Urinary bladder (tissue), 3 donors: ENCODE measurements at regions not wholly inside any gene's neighbourhood (a gene's known extent, or its start where the extent isn't known, plus 50 kb on each side); places are given as distances from the start of the nearest gene placed in this dataset.

ENCODE experiments used
- DNase-seq: peaks from one replicate; pipeline ENCODE4 v3.0.0-alpha.2; 2015; ENCODE audit errors: extremely low spot score
- H3K27ac ChIP-seq: one replicate; pipeline ENCODE4 v1.5.1; 2013; ENCODE audit warnings: low read depth, mild to moderate bottlenecking, moderate library complexity
- H3K36me3 ChIP-seq: one replicate; pipeline ENCODE4 v1.6.1; 2013; ENCODE audit warnings: mild to moderate bottlenecking, moderate library complexity; ENCODE audit not compliant: insufficient read depth
- H3K4me1 ChIP-seq: one replicate; pipeline ENCODE4 v1.6.1; 2013; ENCODE audit warnings: mild to moderate bottlenecking, moderate library complexity; ENCODE audit not compliant: insufficient read depth
- H3K4me3 ChIP-seq: one replicate; pipeline ENCODE4 v1.5.1; 2013; ENCODE audit warnings: low read depth, low read length
- WGBS: extraction: QIAGEN DNeasy Blood & Tissue Kit; methylation state at CpG from one replicate; pipeline ENCODE4 v1.1.7; 2013; 5-methylcytosine and 5-hydroxymethylcytosine counted together
- donor health status: healthy with polysubstance abuse.
- donor health status: healthy.

DNA sequence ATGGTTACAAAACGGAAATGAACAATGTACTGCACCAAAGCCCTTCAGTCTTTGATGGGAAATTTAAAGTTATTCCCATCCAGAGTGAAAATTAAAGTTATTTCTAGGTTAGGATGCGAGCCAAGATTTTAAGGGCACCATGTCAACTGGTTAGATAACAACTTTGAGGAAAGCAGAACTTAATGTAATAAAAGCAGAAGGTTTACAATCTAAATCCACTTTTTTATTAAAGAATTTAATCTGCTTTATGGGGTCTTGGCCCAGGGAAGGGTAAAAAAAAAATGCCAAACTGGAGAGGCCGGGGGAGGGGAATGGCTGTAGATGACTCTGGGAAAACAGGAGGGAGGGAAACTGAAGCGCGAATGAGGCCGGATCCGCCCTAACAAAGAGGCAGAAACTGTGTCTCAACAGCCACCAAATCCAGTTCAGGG, 108.2 kb upstream of the ATF7IP start:
- WGBS: 4% methylated on average over 7 of the region's 7 CpGs
- H3K36me3 ChIP-seq: no peaks in the 10 kb centered on the region
- no peak overlapping the region for H3K4me3 ChIP-seq
- H3K4me1 ChIP-seq: no peaks in the 10 kb centered on the region
- no peak for DNase-seq
- H3K27ac ChIP-seq: peak overlapping the region; percentile 74

DNA sequence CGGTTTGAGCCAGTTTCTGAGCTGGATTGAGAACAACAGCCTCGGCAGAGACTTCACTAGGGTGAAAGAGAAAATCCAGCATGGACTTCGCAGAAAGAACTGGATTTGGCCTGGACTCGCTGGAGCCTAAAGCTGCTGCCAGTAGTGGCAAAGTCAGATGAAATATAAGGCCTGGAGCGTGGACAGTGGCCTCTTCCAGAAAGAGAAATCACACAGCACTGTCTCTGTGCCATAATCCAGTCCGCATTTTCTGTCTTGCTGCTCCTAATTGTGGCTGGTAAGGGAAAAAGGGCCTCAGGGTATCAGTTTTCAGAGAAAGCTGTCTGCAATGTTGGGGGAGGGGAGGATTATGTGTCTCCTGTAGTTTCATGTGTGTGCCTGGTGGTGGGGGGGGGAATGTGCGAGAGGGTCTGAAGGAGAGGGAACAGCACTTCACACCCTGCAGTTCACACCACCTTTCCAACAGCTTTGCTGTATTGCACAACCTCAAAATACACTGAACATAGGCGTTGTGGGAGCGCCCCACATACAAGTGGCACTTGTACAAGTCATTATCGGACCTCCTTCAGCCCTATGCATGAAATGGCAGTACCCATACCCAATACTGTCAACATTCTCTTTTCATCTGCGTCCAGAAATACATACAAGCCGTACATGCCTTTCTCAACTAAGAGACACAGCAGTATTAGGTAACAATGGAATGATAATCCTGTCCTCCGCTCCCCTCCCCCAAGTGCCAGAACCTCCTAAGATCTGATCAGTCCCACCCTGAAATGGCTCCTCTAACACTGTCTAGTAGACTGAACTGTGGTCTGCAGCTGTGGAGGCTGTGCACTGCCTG, 107.5 kb upstream of the ATF7IP start:
- Histone ChIP-seq H3K4me1 (no peaks in the 10 kb centered on the region), H3K36me3 (no peaks in the 10 kb centered on the region), H3K27ac (peak overlapping the region; percentile 74), H3K4me3 (no peak overlapping the region)
- peak; percentile 95 for DNase-seq
- WGBS: 19% methylated on average over 13 of the region's 13 CpGs

DNA sequence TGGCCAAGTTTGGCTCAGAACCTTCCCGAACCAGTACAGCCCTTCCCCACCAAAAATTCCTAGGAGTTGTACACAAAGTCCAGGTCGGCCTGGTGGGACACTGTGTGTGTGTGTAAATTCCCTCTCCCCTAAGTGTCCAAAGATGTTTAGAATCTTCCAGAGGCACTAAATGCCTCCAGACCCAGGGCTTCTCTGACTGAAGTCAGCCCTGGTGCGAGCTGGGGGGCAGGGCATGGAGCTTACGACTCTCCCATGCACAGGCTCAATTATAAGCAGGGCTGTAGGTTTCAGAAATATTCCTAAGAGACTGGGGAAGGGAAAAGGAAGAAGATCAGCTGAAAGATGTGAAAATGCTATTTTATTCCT, 106.9 kb upstream of the ATF7IP start:
- H3K36me3 ChIP-seq: no peaks in the 10 kb centered on the region
- no peak overlapping the region for H3K4me3 ChIP-seq
- no peaks in the 10 kb centered on the region for H3K4me1 ChIP-seq
- WGBS: 33% methylated on average over 4 of the region's 4 CpGs
- peak overlapping the region; percentile 40 for H3K27ac ChIP-seq
- no peak for DNase-seq

DNA sequence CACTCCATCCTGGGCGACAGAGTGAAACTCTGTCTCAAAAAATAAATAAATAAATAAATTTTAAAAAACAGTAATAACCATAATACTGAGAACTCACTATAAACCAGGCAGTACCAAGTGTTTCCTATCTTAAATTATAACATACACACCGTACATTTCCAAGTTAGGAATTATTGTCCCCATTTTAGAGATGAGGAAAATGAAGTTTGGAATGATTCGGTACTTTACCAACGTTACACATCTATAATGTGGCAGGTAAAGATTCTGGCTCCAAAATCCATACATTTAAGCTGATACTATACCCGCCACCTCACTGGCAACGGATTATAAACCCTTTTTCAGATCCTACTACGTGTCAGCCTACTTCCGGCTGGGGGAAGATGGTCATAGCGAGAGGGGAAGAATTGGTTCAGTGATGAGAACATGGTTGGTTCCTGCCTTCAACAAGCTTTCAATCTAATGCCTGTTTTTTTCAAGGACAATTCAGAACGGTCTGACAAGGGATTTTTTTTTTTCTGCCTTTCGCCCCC, 105.9 kb upstream of the ATF7IP start:
- Histone ChIP-seq H3K36me3 (no peaks in the 10 kb centered on the region), H3K27ac (peak overlapping the region; percentile 62), H3K4me1 (no peaks in the 10 kb centered on the region), H3K4me3 (no peak overlapping the region)
- 86% methylated on average over 11 of the region's 11 CpGs for WGBS
- DNase-seq: no peak

DNA sequence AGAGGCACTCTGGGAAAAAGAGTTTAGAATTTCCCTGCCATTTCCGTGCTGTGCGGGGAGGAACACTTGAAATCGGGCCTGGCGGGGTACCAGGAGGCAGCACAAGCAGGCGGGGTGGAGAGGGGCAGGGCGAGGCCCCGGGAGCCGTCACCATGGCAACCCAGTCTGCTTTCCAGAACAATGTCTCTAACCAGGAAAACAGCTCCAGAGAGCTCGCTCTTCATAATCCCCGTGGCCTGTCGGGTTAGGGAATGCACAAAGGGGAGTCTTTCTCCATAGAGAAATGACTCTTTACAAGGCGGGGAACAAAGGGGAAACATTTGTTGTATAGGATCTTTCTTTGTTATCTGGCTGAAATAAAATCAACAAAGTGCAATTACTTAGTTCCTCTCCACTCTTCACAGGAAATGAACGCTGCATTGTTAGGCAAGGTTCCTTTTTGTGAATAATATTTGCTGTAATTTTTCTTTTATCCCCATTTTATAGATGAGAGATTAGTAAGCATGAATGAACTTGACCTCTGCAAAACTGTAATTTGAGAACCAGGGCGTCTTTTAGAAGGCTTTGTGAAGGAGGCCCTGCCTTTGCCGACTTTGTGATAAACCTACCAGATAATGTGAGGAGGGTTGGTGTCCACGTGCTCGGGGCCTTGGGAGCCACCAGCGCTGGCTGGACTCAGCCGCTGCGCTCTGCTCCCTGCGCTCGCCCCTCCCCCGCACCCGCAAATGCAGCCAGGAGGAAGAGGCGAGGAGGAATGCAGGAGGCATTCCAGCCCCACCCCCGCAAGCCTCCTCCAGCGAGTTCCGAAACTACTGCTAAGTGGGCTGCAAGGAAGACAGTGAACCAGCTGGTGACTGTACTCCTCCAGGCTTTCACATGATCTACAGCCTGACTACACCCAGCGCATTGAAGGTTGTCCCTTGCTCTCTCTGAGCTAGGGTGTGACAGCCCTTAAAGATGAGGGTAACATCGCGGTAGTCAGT, 105.2 kb upstream of the ATF7IP start:
- Histone ChIP-seq H3K36me3 (no peaks in the 10 kb centered on the region), H3K4me1 (no peaks in the 10 kb centered on the region), H3K4me3 (no peak overlapping the region), H3K27ac (peak overlapping the region; percentile 72)
- peak; percentile 74 for DNase-seq
- WGBS: 12% methylated on average over 31 of the region's 31 CpGs

DNA sequence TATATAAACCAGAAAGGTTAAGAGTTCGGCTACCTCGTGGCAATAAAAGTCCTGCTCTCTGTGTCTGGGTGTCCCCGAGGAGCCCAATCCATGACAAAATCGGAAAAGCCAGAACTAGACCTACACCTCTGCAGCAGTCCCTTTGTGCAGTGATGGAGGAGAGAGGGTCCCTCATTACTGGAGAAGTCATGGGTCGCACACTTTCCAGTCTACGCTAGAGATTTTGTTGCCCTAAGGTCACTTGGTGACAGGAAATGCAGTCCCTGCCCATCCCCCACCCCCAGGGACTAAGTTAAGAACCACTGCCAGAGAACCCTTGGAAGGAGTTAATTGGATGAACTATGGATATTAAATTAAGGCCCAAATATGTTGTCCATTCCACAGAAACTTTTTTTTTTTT, 104.4 kb upstream of the ATF7IP start:
- WGBS: 65% methylated on average over 6 of the region's 6 CpGs
- Histone ChIP-seq H3K4me1 (no peaks in the 10 kb centered on the region), H3K4me3 (no peak overlapping the region), H3K27ac (no peak overlapping the region), H3K36me3 (no peaks in the 10 kb centered on the region)
- no peak for DNase-seq

DNA sequence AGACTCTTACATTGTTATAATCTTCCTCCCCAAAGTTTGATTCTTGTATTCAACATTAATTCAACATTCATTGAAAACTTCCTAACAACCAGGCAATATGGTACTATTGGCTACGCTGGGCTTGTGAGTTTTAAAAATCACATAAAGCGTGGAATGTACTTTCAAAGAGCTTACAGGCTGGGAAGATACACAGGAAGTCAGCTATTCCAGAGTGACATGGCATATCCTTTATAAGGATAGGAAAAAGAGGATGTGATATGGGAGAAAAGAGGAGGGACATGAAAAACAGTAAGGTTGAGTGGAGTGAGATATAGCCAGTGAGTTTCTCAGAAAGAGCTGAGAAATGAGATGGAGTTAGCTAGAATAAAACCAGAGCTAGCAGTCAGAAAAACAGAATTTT, 103.6 kb upstream of the ATF7IP start:
- WGBS: 84% methylated on average over 2 of the region's 2 CpGs
- DNase-seq: no peak
- H3K4me1 ChIP-seq: no peaks in the 10 kb centered on the region
- no peaks in the 10 kb centered on the region for H3K36me3 ChIP-seq
- no peak overlapping the region for H3K27ac ChIP-seq
- H3K4me3 ChIP-seq: no peak overlapping the region

DNA sequence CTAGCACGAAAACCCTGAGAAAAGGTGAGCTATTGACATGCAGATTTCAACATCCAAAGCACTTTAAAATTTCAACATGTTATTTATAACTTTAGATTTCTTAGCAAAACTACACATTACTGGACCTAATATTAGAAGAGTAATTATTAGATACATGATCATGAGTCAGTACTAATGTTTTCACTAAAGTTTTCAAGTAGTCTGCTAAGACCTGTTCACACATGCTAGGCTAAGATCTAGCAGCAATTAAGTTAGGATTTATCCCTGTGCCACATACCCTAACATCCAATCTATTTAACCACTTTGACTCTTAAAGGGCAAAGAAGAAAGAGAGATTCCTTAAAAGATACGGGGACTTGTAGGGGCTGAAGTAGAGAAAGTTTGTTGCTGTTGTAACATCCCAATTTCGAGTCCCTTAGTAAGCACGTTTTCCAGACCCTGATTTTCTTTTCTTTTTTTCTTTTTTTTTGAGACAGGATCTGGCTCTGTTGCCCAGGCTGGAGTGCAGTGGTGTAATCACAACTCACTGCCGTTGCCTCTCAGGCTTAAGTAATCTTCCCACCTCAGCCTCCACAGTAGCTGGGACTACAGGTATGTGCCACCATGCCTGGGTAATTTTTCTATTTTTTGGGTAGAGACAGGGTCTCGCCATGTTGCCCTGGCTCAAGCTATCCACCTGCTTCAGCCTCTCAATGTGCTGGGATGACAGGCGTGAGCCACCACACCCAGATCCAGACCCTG, 102.5 kb upstream of the ATF7IP start:
- Histone ChIP-seq H3K27ac (no peak overlapping the region), H3K36me3 (no peaks in the 10 kb centered on the region), H3K4me1 (no peaks in the 10 kb centered on the region), H3K4me3 (no peak overlapping the region)
- DNase-seq: no peak
- 90% methylated on average over 7 of the region's 7 CpGs for WGBS

DNA sequence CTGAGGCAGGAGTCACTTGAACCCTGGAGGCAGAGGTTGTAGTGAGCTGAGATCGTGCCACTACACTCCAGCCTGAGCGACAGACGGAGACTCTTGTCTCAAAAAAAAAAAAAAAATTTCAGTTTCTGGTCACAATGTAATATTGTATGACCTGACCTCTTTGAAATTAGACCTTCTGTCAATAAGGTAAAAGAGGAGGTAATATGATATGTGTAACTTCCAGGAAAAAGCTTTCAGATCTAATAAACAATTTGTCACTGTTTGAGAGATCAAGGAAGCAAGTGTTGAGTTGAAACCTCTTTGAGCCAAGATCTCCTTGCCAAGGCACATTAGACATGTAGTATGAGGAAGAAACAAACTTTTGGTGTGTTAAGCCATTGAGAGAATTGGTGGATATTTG, 101.7 kb upstream of the ATF7IP start:
- no peak overlapping the region for H3K4me3 ChIP-seq
- DNase-seq: no peak
- WGBS: 98% methylated on average over 3 of the region's 3 CpGs
- H3K36me3 ChIP-seq: no peaks in the 10 kb centered on the region
- H3K27ac ChIP-seq: no peak overlapping the region
- no peaks in the 10 kb centered on the region for H3K4me1 ChIP-seq

DNA sequence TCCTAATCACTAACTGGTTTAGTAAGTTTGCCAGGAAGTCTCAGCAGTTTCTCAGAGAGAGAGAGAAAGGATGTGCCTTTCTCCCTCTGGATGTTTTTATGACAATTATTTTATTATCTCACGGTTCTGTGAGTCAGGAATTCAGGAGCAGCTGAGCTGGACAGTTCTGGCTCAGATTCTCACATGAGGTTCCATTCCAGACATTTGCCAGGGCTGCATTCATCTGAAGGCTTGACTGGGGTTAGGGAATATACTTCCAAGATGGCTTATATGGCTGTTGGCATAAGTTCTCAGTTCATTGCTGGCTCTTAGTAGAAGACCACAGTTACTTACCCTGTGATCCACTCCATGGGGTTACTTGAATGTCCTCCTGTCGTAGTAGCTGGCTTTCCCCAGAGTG, 101.2 kb upstream of the ATF7IP start:
- Histone ChIP-seq H3K4me3 (no peak overlapping the region), H3K27ac (no peak overlapping the region), H3K36me3 (no peaks in the 10 kb centered on the region), H3K4me1 (no peaks in the 10 kb centered on the region)
- WGBS: 73% methylated on average over 2 of the region's 2 CpGs
- no peak for DNase-seq

DNA sequence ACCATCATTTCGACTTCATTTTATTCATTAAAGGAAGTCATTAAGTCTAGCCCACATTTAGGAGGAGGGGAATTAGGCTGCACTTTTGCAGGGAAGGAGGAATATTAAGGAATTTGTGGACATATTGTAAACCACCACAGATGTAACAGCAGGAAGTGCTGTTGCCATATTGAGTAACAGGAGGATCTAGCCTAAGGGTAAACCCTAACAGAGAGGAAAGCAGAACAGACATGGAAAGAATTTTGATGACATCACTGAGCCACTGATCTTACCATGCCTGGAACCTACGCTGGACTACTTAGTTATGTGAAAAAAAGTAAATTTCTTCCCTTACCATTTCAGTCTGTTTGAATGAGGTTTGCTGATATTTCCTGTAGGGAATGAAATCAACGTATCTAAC, 100.7 kb upstream of the ATF7IP start:
- Histone ChIP-seq H3K27ac (no peak overlapping the region), H3K36me3 (no peaks in the 10 kb centered on the region), H3K4me3 (no peak overlapping the region), H3K4me1 (no peaks in the 10 kb centered on the region)
- 87% methylated on average over 3 of the region's 3 CpGs for WGBS
- DNase-seq: no peak

DNA sequence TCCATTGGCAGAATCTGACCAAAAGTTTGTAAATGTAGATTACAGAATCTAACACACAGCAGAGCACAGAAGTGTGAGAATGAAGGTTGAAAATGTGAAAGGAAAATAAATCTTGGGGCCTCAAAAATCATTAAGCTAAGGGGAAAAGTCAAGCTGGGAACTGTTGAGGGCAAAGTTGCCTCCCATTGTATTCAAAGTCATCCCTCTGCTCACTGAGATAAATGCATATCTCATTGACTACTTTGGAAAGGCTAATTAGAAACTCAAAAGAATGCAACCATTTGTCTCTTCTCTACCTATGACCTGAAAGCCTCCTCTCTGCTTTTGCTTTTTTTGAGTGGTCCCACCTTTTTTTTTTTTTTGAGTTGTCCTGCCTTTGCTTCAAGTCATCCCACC, 97.4 kb upstream of the ATF7IP start:
- H3K4me3 ChIP-seq: no peak overlapping the region
- no peak for DNase-seq
- no peak overlapping the region for H3K27ac ChIP-seq
- H3K4me1 ChIP-seq: no peaks in the 10 kb centered on the region
- H3K36me3 ChIP-seq: no peaks in the 10 kb centered on the region

DNA sequence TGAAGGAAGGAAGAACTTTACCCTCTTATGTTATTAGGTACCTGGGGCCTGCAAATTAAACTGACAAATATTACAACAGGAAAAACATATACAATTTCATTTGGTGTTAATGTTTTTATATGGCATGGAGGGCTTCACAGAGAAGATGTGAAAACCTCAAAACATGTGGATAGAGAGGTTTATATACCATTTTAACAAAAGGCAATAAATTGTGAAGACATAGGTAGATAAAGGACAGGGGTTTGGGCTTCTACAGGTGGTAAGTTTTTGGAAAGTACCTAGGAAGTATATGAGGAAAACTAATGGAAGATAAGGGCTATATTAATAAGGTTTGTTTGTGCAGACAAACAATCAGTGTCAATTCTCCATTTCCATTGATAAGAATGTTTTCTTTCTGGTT, 95.1 kb upstream of the ATF7IP start:
- H3K4me3 ChIP-seq: no peak overlapping the region
- H3K27ac ChIP-seq: no peak overlapping the region
- no peak for DNase-seq
- H3K4me1 ChIP-seq: no peaks in the 10 kb centered on the region
- H3K36me3 ChIP-seq: no peaks in the 10 kb centered on the region
